H9 (cell line): ENCODE measurements at regions not wholly inside any gene's neighbourhood (a gene's known extent, or its start where the extent isn't known, plus 50 kb on each side); places are given as distances from the start of the nearest gene placed in this dataset.

Experiments
- DNase-seq: peaks from one replicate; pipeline ENCODE4 v3.0.0-alpha.2; 2017
- H2AFZ ChIP-seq: one replicate; pipeline ENCODE4 v1.6.1; 2013; ENCODE audit warnings: mild to moderate bottlenecking, low read length, control low read depth, moderate library complexity
- H2AK5ac ChIP-seq: 2 replicates; pipeline ENCODE4 v1.6.1; 2013; ENCODE audit warnings: low read length, control low read depth, mixed read lengths; ENCODE audit not compliant: insufficient read length
- H2BK120ac ChIP-seq: one replicate; pipeline ENCODE4 v1.6.1; 2013; ENCODE audit warnings: low read depth, mild to moderate bottlenecking, low read length, control low read depth, inconsistent platforms; ENCODE audit not compliant: poor library complexity, severe bottlenecking
- H2BK12ac ChIP-seq: 2 replicates; pipeline ENCODE4 v1.6.1; 2013; ENCODE audit warnings: low read length, control low read depth, mixed read lengths, low read depth; ENCODE audit not compliant: insufficient read length
- H2BK15ac ChIP-seq: 2 replicates; pipeline ENCODE4 v1.6.1; 2013; ENCODE audit warnings: low read depth, low read length, control low read depth
- H2BK20ac ChIP-seq: one replicate; pipeline ENCODE4 v1.6.1; 2013; ENCODE audit warnings: low read depth, mild to moderate bottlenecking, low read length, control low read depth, inconsistent platforms; ENCODE audit not compliant: poor library complexity, severe bottlenecking
- H2BK5ac ChIP-seq: 2 replicates; pipeline ENCODE4 v1.6.1; 2013; ENCODE audit warnings: low read length, control low read depth, mixed read lengths; ENCODE audit not compliant: insufficient read length
- H3K14ac ChIP-seq: 2 replicates; pipeline ENCODE4 v1.6.1; 2013; ENCODE audit warnings: low read length, control low read depth; ENCODE audit not compliant: insufficient read depth
- H3K18ac ChIP-seq: 2 replicates; pipeline ENCODE4 v1.6.1; 2013; ENCODE audit warnings: low read depth, mild to moderate bottlenecking, mixed read lengths, low read length, control low read depth; ENCODE audit not compliant: insufficient read length
- H3K23ac ChIP-seq: 2 replicates; pipeline ENCODE4 v1.6.1; 2013; ENCODE audit warnings: low read length, control low read depth, mixed read lengths, low read depth; ENCODE audit not compliant: insufficient read length
- H3K23me2 ChIP-seq: 2 replicates; pipeline ENCODE4 v1.6.1; 2013; ENCODE audit warnings: low read depth, mild to moderate bottlenecking, mixed read lengths, low read length, control low read depth; ENCODE audit not compliant: insufficient read length, poor library complexity, severe bottlenecking
- H3K27ac ChIP-seq: 2 replicates; pipeline ENCODE4 v1.5.1; 2013; ENCODE audit warnings: low read length, control low read depth, mixed read lengths, low read depth; ENCODE audit not compliant: insufficient read length
- H3K27me3 ChIP-seq: 2 replicates; pipeline ENCODE4 v1.6.1; 2013; ENCODE audit warnings: low read length, control low read depth, inconsistent platforms; ENCODE audit not compliant: insufficient read depth
- H3K4ac ChIP-seq: 2 replicates; pipeline ENCODE4 v1.6.1; 2013; ENCODE audit warnings: low read depth, mild to moderate bottlenecking, control low read depth, inconsistent platforms, low read length, moderate library complexity
- H3K4me1 ChIP-seq: 2 replicates; pipeline ENCODE4 v1.6.1; 2013; ENCODE audit warnings: low read length, control low read depth, inconsistent platforms; ENCODE audit not compliant: insufficient read depth
- H3K4me2 ChIP-seq: 2 replicates; pipeline ENCODE4 v1.6.1; 2013; ENCODE audit warnings: low read length, control low read depth, mixed read lengths; ENCODE audit not compliant: insufficient read length, insufficient read depth
- H3K56ac ChIP-seq: 2 replicates; pipeline ENCODE4 v1.6.1; 2013; ENCODE audit warnings: low read depth, mild to moderate bottlenecking, mixed read lengths, low read length, control low read depth; ENCODE audit not compliant: insufficient read length
- H3K79me1 ChIP-seq: 2 replicates; pipeline ENCODE4 v1.6.1; 2013; ENCODE audit warnings: low read depth, mild to moderate bottlenecking, moderate library complexity, low read length, control low read depth, inconsistent platforms; ENCODE audit not compliant: insufficient read depth, poor library complexity, severe bottlenecking
- H3K79me2 ChIP-seq: 2 replicates; pipeline ENCODE4 v1.6.1; 2013; ENCODE audit warnings: low read length, control low read depth, inconsistent platforms; ENCODE audit not compliant: insufficient read depth
- H3K9ac ChIP-seq: 2 replicates; pipeline ENCODE4 v1.6.1; 2013; ENCODE audit warnings: low read length, control low read depth, mixed read lengths; ENCODE audit not compliant: insufficient read length; ENCODE audit errors: extremely low read depth
- H3K9me3 ChIP-seq: one replicate; pipeline ENCODE4 v1.6.1; 2013; ENCODE audit warnings: low read depth, low read length, inconsistent platforms; ENCODE audit not compliant: control insufficient read depth
- H3T11ph ChIP-seq: one replicate; pipeline ENCODE4 v1.6.1; 2013; ENCODE audit warnings: mild to moderate bottlenecking, low read length, control low read depth, inconsistent platforms
- H4K20me1 ChIP-seq: one replicate; pipeline ENCODE4 v1.6.1; 2013; ENCODE audit not compliant: control insufficient read depth, insufficient read length, insufficient read depth
- H4K5ac ChIP-seq: 2 replicates; pipeline ENCODE4 v1.6.1; 2013; ENCODE audit warnings: low read depth, mild to moderate bottlenecking, mixed read lengths, low read length, control low read depth; ENCODE audit not compliant: insufficient read length
- H4K8ac ChIP-seq: replicated peaks from 2 replicates; pipeline ENCODE4 v1.6.1; 2013; ENCODE audit warnings: low read length, control low read depth, mixed read lengths, low read depth; ENCODE audit not compliant: insufficient read length
- H4K91ac ChIP-seq: 2 replicates; pipeline ENCODE4 v1.6.1; 2013; ENCODE audit warnings: low read depth, mild to moderate bottlenecking, moderate library complexity, mixed read lengths, low read length, control low read depth; ENCODE audit not compliant: insufficient read length
- H3K27ac Mint-ChIP-seq, 3 experiments: 2 replicates in 2 of 3; 3 replicates in 1 of 3; pipeline ENCODE4 v1.8.0; 2020 to 2021; ENCODE audit warnings: mixed read lengths in 3 of 3, mild to moderate bottlenecking in 1 of 3, moderate library complexity in 1 of 3
- H3K27me3 Mint-ChIP-seq: 2 replicates; pipeline ENCODE4 v1.8.0; 2021; ENCODE audit warnings: low read depth, mild to moderate bottlenecking, moderate library complexity, mixed read lengths
- H3K36me3 Mint-ChIP-seq, 3 experiments: 2 replicates in 2 of 3; 3 replicates in 1 of 3; pipeline ENCODE4 v1.8.0; 2020 to 2021; ENCODE audit warnings: low read depth in 3 of 3, mixed read lengths in 3 of 3; ENCODE audit not compliant: insufficient read depth in 1 of 3
- H3K4me1 Mint-ChIP-seq, 2 experiments: 2 replicates each; pipeline ENCODE4 v1.8.0; 2020; ENCODE audit warnings: mixed read lengths in 2 of 2
- H3K4me3 Mint-ChIP-seq, 2 experiments: 2 replicates in 1 of 2; 3 replicates in 1 of 2; pipeline ENCODE4 v1.8.0; 2020 to 2021; ENCODE audit warnings: mild to moderate bottlenecking in 2 of 2, mixed read lengths in 2 of 2, moderate library complexity in 1 of 2
- H3K9me3 Mint-ChIP-seq, 2 experiments: 2 replicates in 1 of 2; 3 replicates in 1 of 2; pipeline ENCODE4 v1.8.0; 2020; ENCODE audit warnings: mild to moderate bottlenecking in 2 of 2, mixed read lengths in 2 of 2, moderate library complexity in 1 of 2
- WGBS: extraction: QIAGEN DNeasy Blood & Tissue Kit; methylation state at CpG from one replicate; pipeline ENCODE4 v1.1.7; 2013; ENCODE audit warnings: missing lambda C conversion rate, low lambda C conversion rate, mixed read lengths; ENCODE audit not compliant: insufficient read length; ENCODE audit errors: extremely low coverage; 5-methylcytosine and 5-hydroxymethylcytosine counted together
- TF ChIP-seq, protein P1 (sequence below): fragments of 200-600 bp; sonication (generic); conservative IDR thresholded peaks from 3 replicates; pipeline ENCODE4 v1.8.0; 2021; ENCODE audit warnings: antibody characterized with exemption, mild to moderate bottlenecking

DNA sequence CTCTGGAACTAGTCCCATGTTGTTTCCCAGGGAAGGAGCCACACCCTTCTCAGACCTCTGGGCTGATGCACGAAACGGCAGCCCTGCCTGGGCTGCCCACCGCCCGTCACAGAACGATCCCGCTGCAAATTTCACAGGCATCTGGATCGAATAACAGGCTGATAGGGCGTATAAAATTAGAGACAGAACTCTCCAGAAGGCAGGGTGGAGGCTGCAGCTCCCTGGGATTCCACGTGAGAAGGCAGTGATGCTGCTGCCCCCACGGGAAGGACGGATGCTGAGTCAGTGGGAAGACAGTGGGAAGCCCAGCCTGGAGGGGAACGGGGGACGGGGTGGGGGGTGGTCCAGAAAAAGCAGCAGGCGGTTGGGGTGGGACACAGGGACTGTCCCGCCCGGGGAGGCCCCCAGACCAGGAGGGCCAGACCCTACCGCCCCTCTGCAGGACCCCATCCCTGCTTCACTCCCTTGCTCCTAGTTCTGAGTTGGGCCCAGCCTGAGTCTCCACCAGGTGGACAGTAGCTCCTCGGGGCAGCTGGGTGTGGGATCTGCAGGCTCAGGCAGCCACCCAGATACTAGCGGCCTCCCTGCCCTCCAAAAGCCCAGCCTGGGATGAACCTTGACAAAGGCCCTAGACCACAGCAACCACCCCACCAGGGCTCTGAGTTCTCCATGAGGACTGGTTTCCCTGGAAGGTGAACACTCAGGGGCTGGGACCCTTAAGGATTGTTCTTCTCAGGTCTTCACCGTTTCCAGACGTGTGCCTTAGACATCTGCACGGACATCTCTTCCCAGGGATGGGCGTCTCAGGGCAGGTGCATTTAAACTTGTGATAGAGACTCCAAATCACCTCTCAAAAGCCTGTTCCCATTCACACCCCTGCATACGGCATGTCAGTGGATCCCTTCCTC is 117.8 kb downstream of the METRNL start:
- peaks cover 43 to 75% of the 10 kb centered on the region in 2 experiments for H3K9me3 Mint-ChIP-seq
- H3K36me3 Mint-ChIP-seq, result peaks cover 0 to 5% (median 2%) of the 10 kb centered on the region in 3 experiments; a peak in 3 of 7 replicates
- no peak overlapping the region for H4K91ac ChIP-seq
- H3K79me1 ChIP-seq, result no peaks in the 10 kb centered on the region
- H3K4ac ChIP-seq, result no peak overlapping the region
- no peak overlapping the region for H2AFZ ChIP-seq
- no peak overlapping the region for H4K8ac ChIP-seq
- H2BK20ac ChIP-seq, result no peak overlapping the region
- H3K18ac ChIP-seq, result no peak overlapping the region
- TF ChIP-seq, protein P1, sequence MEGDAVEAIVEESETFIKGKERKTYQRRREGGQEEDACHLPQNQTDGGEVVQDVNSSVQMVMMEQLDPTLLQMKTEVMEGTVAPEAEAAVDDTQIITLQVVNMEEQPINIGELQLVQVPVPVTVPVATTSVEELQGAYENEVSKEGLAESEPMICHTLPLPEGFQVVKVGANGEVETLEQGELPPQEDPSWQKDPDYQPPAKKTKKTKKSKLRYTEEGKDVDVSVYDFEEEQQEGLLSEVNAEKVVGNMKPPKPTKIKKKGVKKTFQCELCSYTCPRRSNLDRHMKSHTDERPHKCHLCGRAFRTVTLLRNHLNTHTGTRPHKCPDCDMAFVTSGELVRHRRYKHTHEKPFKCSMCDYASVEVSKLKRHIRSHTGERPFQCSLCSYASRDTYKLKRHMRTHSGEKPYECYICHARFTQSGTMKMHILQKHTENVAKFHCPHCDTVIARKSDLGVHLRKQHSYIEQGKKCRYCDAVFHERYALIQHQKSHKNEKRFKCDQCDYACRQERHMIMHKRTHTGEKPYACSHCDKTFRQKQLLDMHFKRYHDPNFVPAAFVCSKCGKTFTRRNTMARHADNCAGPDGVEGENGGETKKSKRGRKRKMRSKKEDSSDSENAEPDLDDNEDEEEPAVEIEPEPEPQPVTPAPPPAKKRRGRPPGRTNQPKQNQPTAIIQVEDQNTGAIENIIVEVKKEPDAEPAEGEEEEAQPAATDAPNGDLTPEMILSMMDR, result no peak
- DNase-seq, result no peak
- no peaks in the 10 kb centered on the region for H4K20me1 ChIP-seq
- no peak overlapping the region for H3K14ac ChIP-seq
- no peak overlapping the region for H3K9ac ChIP-seq
- H3K9me3 ChIP-seq, result peaks cover 5% of the 10 kb centered on the region
- WGBS, result no CpG with 5 or more reads among the region's 24 CpGs
- H3K56ac ChIP-seq, result no peak overlapping the region
- no peak overlapping the region for H3T11ph ChIP-seq
- H2BK12ac ChIP-seq, result no peak overlapping the region
- H3K27me3 Mint-ChIP-seq, result peaks cover 2% of the 10 kb centered on the region
- no peak overlapping the region for H3K27ac ChIP-seq
- no peak overlapping the region for H3K4me2 ChIP-seq
- no peak overlapping the region for H2BK5ac ChIP-seq
- no peak overlapping the region for H2BK120ac ChIP-seq
- no peak overlapping the region for H4K5ac ChIP-seq
- H3K4me3 Mint-ChIP-seq, result no peak overlapping the region
- H2BK15ac ChIP-seq, result no peak overlapping the region
- no peaks in the 10 kb centered on the region for H3K4me1 ChIP-seq
- H3K23me2 ChIP-seq, result no peaks in the 10 kb centered on the region
- no peak overlapping the region for H3K23ac ChIP-seq
- peaks cover 2 to 3% of the 10 kb centered on the region in 2 experiments; a peak in 2 of 4 replicates for H3K4me1 Mint-ChIP-seq
- no peak overlapping the region for H3K27ac Mint-ChIP-seq
- no peak overlapping the region for H2AK5ac ChIP-seq
- H3K27me3 ChIP-seq, result no peaks in the 10 kb centered on the region
- H3K79me2 ChIP-seq, result no peaks in the 10 kb centered on the region
